Inflammatory macrophage treated with lipopolysaccharide for 1 hour (primary cell): ENCODE measurements at regions not wholly inside any gene's neighbourhood (a gene's known extent, or its start where the extent isn't known, plus 50 kb on each side); places are given as distances from the start of the nearest gene placed in this dataset.

Experiments
- DNase-seq, 2 donors: peaks; one replicate each; pipeline ENCODE4 v3.0.0-alpha.2; 2020 to 2022

GRCh38 chr18:60555625-60556024 is 183.1 kb upstream of the MC4R start:
- no peak for DNase-seq

- DNase-seq, result no peak
Observed at GRCh38 chr18:60556326-60556725, 183.8 kb upstream of the MC4R start.

- no peak for DNase-seq
Observed at GRCh38 chr18:60560071-60560470, 187.5 kb upstream of the MC4R start.

GRCh38 chr18:60563082-60563481 is 190.5 kb upstream of the MC4R start:
- no peak for DNase-seq

GRCh38 chr18:60568220-60568619 is 195.6 kb upstream of the MC4R start:
- peak in 1 of 2 donors; percentile 3 for DNase-seq

GRCh38 chr18:60570172-60570571 is 197.6 kb upstream of the MC4R start:
- DNase-seq, result no peak

- no peak for DNase-seq
Observed at GRCh38 chr18:60577457-60577856, 204.9 kb upstream of the MC4R start.

- no peak for DNase-seq
Observed at GRCh38 chr18:60585670-60586069, 213.1 kb upstream of the MC4R start.

- DNase-seq, result no peak
Observed at GRCh38 chr18:60593249-60593648, 220.7 kb upstream of the MC4R start.

GRCh38 chr18:60596928-60597327 is 224.4 kb upstream of the MC4R start:
- DNase-seq, result no peak

GRCh38 chr18:60599267-60599666 is 226.7 kb upstream of the MC4R start:
- DNase-seq, result no peak

- no peak for DNase-seq
Observed at GRCh38 chr18:60599995-60600394, 227.4 kb upstream of the MC4R start.

- DNase-seq, result no peak
Observed at GRCh38 chr18:60601249-60601648, 228.7 kb upstream of the MC4R start.

- no peak for DNase-seq
Observed at GRCh38 chr18:60623331-60623730, 250.8 kb upstream of the MC4R start.

- no peak for DNase-seq
Observed at GRCh38 chr18:60624207-60624606, 251.6 kb upstream of the MC4R start.

GRCh38 chr18:60639836-60640235 is 267.3 kb upstream of the MC4R start:
- no peak for DNase-seq

GRCh38 chr18:60643009-60643408 is 270.4 kb upstream of the MC4R start:
- DNase-seq, result no peak

GRCh38 chr18:60646725-60647124 is 274.1 kb upstream of the MC4R start:
- DNase-seq, result no peak

- DNase-seq, result no peak
Observed at GRCh38 chr18:60649107-60649506, 276.5 kb upstream of the MC4R start.

GRCh38 chr18:60649842-60650536 is 277.4 kb upstream of the MC4R start:
- DNase-seq, result no peak

GRCh38 chr18:60654298-60654697 is 281.7 kb upstream of the MC4R start:
- DNase-seq, result no peak

GRCh38 chr18:60656553-60656952 is 284.0 kb upstream of the MC4R start:
- DNase-seq, result peak; percentile 39 to 65

GRCh38 chr18:60662491-60662890 is 289.9 kb upstream of the MC4R start:
- DNase-seq, result no peak

- DNase-seq, result no peak
Observed at GRCh38 chr18:60663060-60663989, 290.8 kb upstream of the MC4R start.
